Upper lobe of left lung (tissue), 4 donors: ENCODE measurements at regions not wholly inside any gene's neighbourhood (a gene's known extent, or its start where the extent isn't known, plus 50 kb on each side); places are given as distances from the start of the nearest gene placed in this dataset.

ENCODE experiments used
- POLR2AphosphoS5 ChIP-seq, 2 donors: sonication (generic); formaldehyde crosslinking; IDR thresholded peaks; one replicate each; pipeline ENCODE4 v1.5.1; 2017; ENCODE audit warnings: antibody characterized with exemption in 2 of 2
- TF ChIP-seq, protein P1 (sequence below), 6 experiments: fragments of 450-650 bp in 4 of 6; fragments of 200-600 bp in 2 of 6; sonication (generic) in 2 of 6; IDR thresholded peaks; one replicate each; pipeline ENCODE4 v1.5.1; 2016 to 2019; ENCODE audit warnings: antibody characterized with exemption in 6 of 6

DNA sequence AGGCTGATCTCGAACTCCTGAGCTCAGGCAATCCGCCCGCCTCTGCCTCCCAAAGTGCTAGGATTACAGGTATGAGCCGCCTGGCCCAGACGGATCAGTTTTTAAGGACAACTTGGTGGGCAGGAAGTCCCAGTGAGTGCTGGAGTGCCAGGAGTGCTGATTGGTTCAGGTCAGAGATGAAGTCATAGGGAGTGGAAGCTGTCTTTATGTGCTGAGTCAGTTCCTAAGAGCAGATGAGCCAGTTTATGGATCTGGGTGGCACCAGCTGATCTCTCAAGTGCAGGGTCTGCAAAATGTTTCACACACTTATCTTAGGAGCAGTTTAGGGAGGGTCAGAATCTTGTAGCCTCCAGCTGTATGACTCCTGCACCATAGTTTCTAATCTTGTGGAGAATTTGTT, 292.1 kb upstream of the ELAVL2 start:
- TF ChIP-seq, protein P1, sequence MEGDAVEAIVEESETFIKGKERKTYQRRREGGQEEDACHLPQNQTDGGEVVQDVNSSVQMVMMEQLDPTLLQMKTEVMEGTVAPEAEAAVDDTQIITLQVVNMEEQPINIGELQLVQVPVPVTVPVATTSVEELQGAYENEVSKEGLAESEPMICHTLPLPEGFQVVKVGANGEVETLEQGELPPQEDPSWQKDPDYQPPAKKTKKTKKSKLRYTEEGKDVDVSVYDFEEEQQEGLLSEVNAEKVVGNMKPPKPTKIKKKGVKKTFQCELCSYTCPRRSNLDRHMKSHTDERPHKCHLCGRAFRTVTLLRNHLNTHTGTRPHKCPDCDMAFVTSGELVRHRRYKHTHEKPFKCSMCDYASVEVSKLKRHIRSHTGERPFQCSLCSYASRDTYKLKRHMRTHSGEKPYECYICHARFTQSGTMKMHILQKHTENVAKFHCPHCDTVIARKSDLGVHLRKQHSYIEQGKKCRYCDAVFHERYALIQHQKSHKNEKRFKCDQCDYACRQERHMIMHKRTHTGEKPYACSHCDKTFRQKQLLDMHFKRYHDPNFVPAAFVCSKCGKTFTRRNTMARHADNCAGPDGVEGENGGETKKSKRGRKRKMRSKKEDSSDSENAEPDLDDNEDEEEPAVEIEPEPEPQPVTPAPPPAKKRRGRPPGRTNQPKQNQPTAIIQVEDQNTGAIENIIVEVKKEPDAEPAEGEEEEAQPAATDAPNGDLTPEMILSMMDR (IDR thresholded peaks at IDR 0.05) = no peak
- TF ChIP-seq POLR2AphosphoS5 (IDR thresholded peaks at IDR 0.05) = no peak
